ENCODE measurements at regions not wholly inside any gene's neighbourhood (a gene's known extent, or its start where the extent isn't known, plus 50 kb on each side); places are given as distances from the start of the nearest gene placed in this dataset.

- no peak overlapping the region for H3K27ac ChIP-seq (ENCODE audit: low read depth, low read length)
- TF ChIP-seq CTCF (IDR thresholded peaks at IDR 0.05 in 2 of 3, conservative IDR thresholded peaks at IDR 0.05 in 1 of 3; ENCODE audit: borderline replicate concordance in 1 of 3, insufficient read depth in 1 of 3, low read depth in 2 of 3, low read length in 2 of 3) (no peak), MAX (IDR thresholded peaks at IDR 0.05) (no peak), CBX3 (IDR thresholded peaks at IDR 0.05; ENCODE audit: low read depth) (no peak), ATF3 (IDR thresholded peaks at IDR 0.05) (no peak), ZNF274 (IDR thresholded peaks at IDR 0.05; ENCODE audit: low read depth, low read length) (no peak), EGR1 (IDR thresholded peaks at IDR 0.05; ENCODE audit: low read depth) (no peak), EZH2 (IDR thresholded peaks at IDR 0.05) (no peak), CEBPB (IDR thresholded peaks at IDR 0.05; ENCODE audit: low read depth) (no peak), SIN3A (IDR thresholded peaks at IDR 0.05; ENCODE audit: low read depth) (no peak), POLR2AphosphoS5 (IDR thresholded peaks at IDR 0.05; ENCODE audit: low read depth, low read length) (no peak), POLR2A (IDR thresholded peaks at IDR 0.05; ENCODE audit: borderline replicate concordance, extremely low read depth, insufficient read depth, insufficient read length) (no peak), ZBTB33 (IDR thresholded peaks at IDR 0.05; ENCODE audit: extremely low read depth, insufficient replicate concordance, low read length) (no peak), RAD21 (IDR thresholded peaks at IDR 0.05; ENCODE audit: low read depth) (no peak), REST (IDR thresholded peaks at IDR 0.05; ENCODE audit: low read depth) (no peak), YY1 (IDR thresholded peaks at IDR 0.05; ENCODE audit: extremely low read depth, insufficient replicate concordance, low read depth, low read length) (no peak), FOSL1 (IDR thresholded peaks at IDR 0.05; ENCODE audit: low read depth) (no peak), EZH2phosphoT487 (IDR thresholded peaks at IDR 0.05; ENCODE audit: borderline replicate concordance) (no peak), SRF (IDR thresholded peaks at IDR 0.05; ENCODE audit: low read depth) (no peak), ZFX (IDR thresholded peaks at IDR 0.05) (no peak), ELF1 (IDR thresholded peaks at IDR 0.05; ENCODE audit: borderline replicate concordance, low read depth) (no peak)
- H3K4me3 ChIP-seq (replicated peaks in 1 of 2; ENCODE audit: low read depth in 1 of 2, low read length in 2 of 2), result no peak overlapping the region
- H3K27me3 ChIP-seq (ENCODE audit: insufficient read depth, low read length), result peaks cover 27% of the 10 kb centered on the region
- H3K79me2 ChIP-seq (ENCODE audit: insufficient read depth, low read length), result no peaks in the 10 kb centered on the region
- H2AFZ ChIP-seq (ENCODE audit: low read depth, low read length, poor library complexity, severe bottlenecking), result no peak overlapping the region
- intact Hi-C loops (cut with micrococcal nuclease), result no loop called here
- RAD21 ChIA-PET (ENCODE audit: low non-redundant PET in 1 of 2, low total read pairs in 2 of 2, uncharacterized antibody in 2 of 2, unreplicated experiment in 2 of 2), result no interaction called here
- ATAC-seq (no peak), DNase-seq (ENCODE audit: low read depth, low spot score) (no peak)
- no TSS peak for BruUV-seq (replicated peaks)
- H3K4me2 ChIP-seq (ENCODE audit: low read length), result no peak overlapping the region
- H3K4me1 ChIP-seq (ENCODE audit: control insufficient read depth in 1 of 2, insufficient read depth in 2 of 2, low read length in 2 of 2), result no peaks in the 10 kb centered on the region
- H3K9me3 ChIP-seq (ENCODE audit: control insufficient read depth in 1 of 2, insufficient read depth in 1 of 2, low read depth in 1 of 2, low read length in 2 of 2), result no peaks in the 10 kb centered on the region
- H3K9me2 ChIP-seq (ENCODE audit: insufficient read depth), result no peaks in the 10 kb centered on the region
- H4K20me1 ChIP-seq (ENCODE audit: insufficient read depth), result no peaks in the 10 kb centered on the region
- H3K36me3 ChIP-seq (ENCODE audit: control insufficient read depth in 1 of 2, insufficient read depth in 2 of 2, low read length in 2 of 2), result no peaks in the 10 kb centered on the region
- CTCF ChIA-PET, result no interaction called here
- H3K9ac ChIP-seq (ENCODE audit: low read length), result no peak overlapping the region
- POLR2A ChIA-PET, result no interaction called here
Observed at GRCh38 chr3:28577941-28578500, 229.4 kb upstream of the AZI2 start.

All from HCT116 (cell line).